CD4-positive, alpha-beta T cell (primary cell): ENCODE measurements at regions not wholly inside any gene's neighbourhood (a gene's known extent, or its start where the extent isn't known, plus 50 kb on each side); places are given as distances from the start of the nearest gene placed in this dataset.

Experiments
- ATAC-seq: fragments of 200-7000 bp; cut with Tn5 transposase; one replicate; pipeline ENCODE4 v1.10.0; 2022; ENCODE audit warnings: mild to moderate bottlenecking; ENCODE audit not compliant: poor library complexity
- CTCF ChIA-PET: fragments of 350-600 bp; sonication (Branson Sonifier 250); formaldehyde crosslinking; loops from one replicate; lab custom pipeline; 2021; ENCODE audit warnings: antibody characterized with exemption, inconsistent platforms; lab: Charles Lee
- POLR2A ChIA-PET: fragments of 350-600 bp; sonication (Branson Sonifier 250); formaldehyde crosslinking; loops from one replicate; lab custom pipeline; 2021; ENCODE audit warnings: antibody characterized with exemption, inconsistent platforms; lab: Charles Lee
- DNase-seq, 14 experiments: peaks; one replicate each; pipeline ENCODE4 v3.0.0-alpha.2; 2013 to 2020; ENCODE audit warnings: mixed read lengths in 2 of 14
- H3K27ac ChIP-seq, 2 donors: one replicate each; pipeline versions ENCODE4 v1.5.1 to v1.7.0; 2013; ENCODE audit warnings: low read length in 2 of 2, low read depth in 1 of 2, mild to moderate bottlenecking in 1 of 2
- H3K27me3 ChIP-seq, 2 experiments: 1 replicate in 1 of 2; 2 replicates in 1 of 2; pipeline versions ENCODE4 v1.6.1 to v1.7.0; 2013; ENCODE audit warnings: low read length in 2 of 2, control low read depth in 1 of 2, mild to moderate bottlenecking in 1 of 2, moderate library complexity in 1 of 2; ENCODE audit not compliant: insufficient read depth in 2 of 2, control insufficient read depth in 1 of 2
- H3K36me3 ChIP-seq: one replicate; pipeline ENCODE4 v1.6.1; 2013; ENCODE audit warnings: low read length, control low read depth; ENCODE audit not compliant: insufficient read depth
- H3K4me1 ChIP-seq: one replicate; pipeline ENCODE4 v1.6.1; 2013; ENCODE audit warnings: low read length, control low read depth; ENCODE audit not compliant: insufficient read depth
- H3K4me3 ChIP-seq: one replicate; pipeline ENCODE4 v1.5.1; 2013; ENCODE audit warnings: mild to moderate bottlenecking, low read length, moderate library complexity
- H3K9me3 ChIP-seq, 2 experiments: 1 replicate in 1 of 2; 2 replicates in 1 of 2; pipeline versions ENCODE4 v1.6.1 to v1.7.0; 2013; ENCODE audit warnings: low read length in 2 of 2, mild to moderate bottlenecking in 2 of 2, control low read depth in 1 of 2, moderate library complexity in 1 of 2; ENCODE audit not compliant: control insufficient read depth in 1 of 2, insufficient read depth in 1 of 2
- H3K27ac Mint-ChIP-seq: one replicate; pipeline ENCODE4 v1.8.0; 2020; ENCODE audit warnings: mixed read lengths
- H3K27me3 Mint-ChIP-seq: one replicate; pipeline ENCODE4 v1.8.0; 2021; ENCODE audit warnings: mixed read lengths
- H3K36me3 Mint-ChIP-seq: one replicate; pipeline ENCODE4 v1.8.0; 2021; ENCODE audit warnings: low read depth, mixed read lengths
- H3K4me1 Mint-ChIP-seq: one replicate; pipeline ENCODE4 v1.8.0; 2021; ENCODE audit warnings: low read depth, mixed read lengths
- H3K4me3 Mint-ChIP-seq: one replicate; pipeline ENCODE4 v1.8.0; 2020; ENCODE audit warnings: mild to moderate bottlenecking, mixed read lengths
- H3K9me3 Mint-ChIP-seq: one replicate; pipeline ENCODE4 v1.8.0; 2020; ENCODE audit warnings: mixed read lengths
- intact Hi-C, 2 experiments: fragments of 100-400 bp; cut with DNase I in 1 of 2; cut with micrococcal nuclease in 1 of 2; formaldehyde crosslinking; loops; one replicate each; pipeline versions ENCODE4 v1.15.1 to v1.9.0; 2023 to 2025; cut with DNase I, micrococcal nuclease
- TF ChIP-seq, protein P1 (sequence below): fragments of 200-600 bp; IDR thresholded peaks from one replicate; pipeline ENCODE4 v1.8.0; 2022; ENCODE audit warnings: antibody characterized with exemption, mild to moderate bottlenecking

DNA sequence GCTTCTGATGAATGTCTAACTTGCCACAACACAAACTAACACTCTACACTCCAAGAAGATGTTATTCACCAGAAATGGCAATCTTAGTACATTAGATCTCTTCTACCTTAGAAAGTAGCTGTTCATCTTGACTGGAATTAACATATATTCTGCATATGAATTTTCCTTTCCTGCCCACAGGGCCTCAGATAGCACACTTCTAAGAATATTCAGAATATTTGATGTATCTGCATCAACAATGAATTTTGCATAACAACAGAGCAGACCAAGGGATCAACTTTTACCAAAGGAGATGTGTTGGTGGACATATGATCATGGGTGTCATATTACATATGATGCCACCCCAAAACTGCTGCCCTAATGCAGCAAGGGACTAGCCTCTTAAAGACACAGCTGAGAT, 960.8 kb upstream of the GHITM start:
- no peaks in the 10 kb centered on the region for H3K4me1 ChIP-seq
- Mint-ChIP-seq H3K27me3 (no peaks in the 10 kb centered on the region), H3K4me3 (no peak overlapping the region), H3K9me3 (peaks cover 2% of the 10 kb centered on the region), H3K27ac (no peak overlapping the region), H3K4me1 (no peaks in the 10 kb centered on the region), H3K36me3 (no peaks in the 10 kb centered on the region)
- no peaks in the 10 kb centered on the region for H3K36me3 ChIP-seq
- TF ChIP-seq, protein P1, sequence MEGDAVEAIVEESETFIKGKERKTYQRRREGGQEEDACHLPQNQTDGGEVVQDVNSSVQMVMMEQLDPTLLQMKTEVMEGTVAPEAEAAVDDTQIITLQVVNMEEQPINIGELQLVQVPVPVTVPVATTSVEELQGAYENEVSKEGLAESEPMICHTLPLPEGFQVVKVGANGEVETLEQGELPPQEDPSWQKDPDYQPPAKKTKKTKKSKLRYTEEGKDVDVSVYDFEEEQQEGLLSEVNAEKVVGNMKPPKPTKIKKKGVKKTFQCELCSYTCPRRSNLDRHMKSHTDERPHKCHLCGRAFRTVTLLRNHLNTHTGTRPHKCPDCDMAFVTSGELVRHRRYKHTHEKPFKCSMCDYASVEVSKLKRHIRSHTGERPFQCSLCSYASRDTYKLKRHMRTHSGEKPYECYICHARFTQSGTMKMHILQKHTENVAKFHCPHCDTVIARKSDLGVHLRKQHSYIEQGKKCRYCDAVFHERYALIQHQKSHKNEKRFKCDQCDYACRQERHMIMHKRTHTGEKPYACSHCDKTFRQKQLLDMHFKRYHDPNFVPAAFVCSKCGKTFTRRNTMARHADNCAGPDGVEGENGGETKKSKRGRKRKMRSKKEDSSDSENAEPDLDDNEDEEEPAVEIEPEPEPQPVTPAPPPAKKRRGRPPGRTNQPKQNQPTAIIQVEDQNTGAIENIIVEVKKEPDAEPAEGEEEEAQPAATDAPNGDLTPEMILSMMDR, result no peak
- intact Hi-C loops, result no loop called here
- POLR2A ChIA-PET, result no interaction called here
- CTCF ChIA-PET, result no interaction called here
- no peak overlapping the region for H3K4me3 ChIP-seq
- H3K27me3 ChIP-seq, result no peaks in the 10 kb centered on the region
- peaks cover 0 to 11% of the 10 kb centered on the region in 2 experiments for H3K9me3 ChIP-seq
- no peak for DNase-seq
- no peak overlapping the region for H3K27ac ChIP-seq
- ATAC-seq, result no peak

DNA sequence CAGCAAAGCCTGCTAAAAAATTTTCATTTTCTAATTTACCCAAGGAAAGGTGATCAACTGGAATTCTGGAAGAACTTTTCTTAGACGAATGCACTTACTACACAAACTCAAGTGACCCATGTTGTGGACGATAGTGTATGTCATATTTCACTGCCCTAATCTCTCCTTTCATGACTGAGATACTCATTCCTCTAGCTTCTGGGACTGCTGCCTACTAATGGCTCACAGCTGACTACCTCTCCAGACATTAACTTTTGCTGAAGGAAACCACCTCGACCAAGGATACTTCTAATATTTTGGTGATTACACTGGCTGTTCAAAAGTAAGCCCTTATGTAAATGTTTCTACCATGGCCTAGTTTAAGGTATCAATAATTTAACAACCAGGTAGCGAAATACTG, 959.9 kb upstream of the GHITM start:
- Mint-ChIP-seq H3K4me3 (no peak overlapping the region), H3K4me1 (no peaks in the 10 kb centered on the region), H3K9me3 (peaks cover 2% of the 10 kb centered on the region), H3K27ac (no peak overlapping the region), H3K27me3 (no peaks in the 10 kb centered on the region), H3K36me3 (no peaks in the 10 kb centered on the region)
- H3K9me3 ChIP-seq, result peaks cover 0 to 11% of the 10 kb centered on the region in 2 experiments
- intact Hi-C loops, result no loop called here
- no peaks in the 10 kb centered on the region for H3K4me1 ChIP-seq
- H3K27me3 ChIP-seq, result no peaks in the 10 kb centered on the region
- no peak for ATAC-seq
- H3K36me3 ChIP-seq, result no peaks in the 10 kb centered on the region
- TF ChIP-seq, protein P1, result no peak
- no peak for DNase-seq
- no peak overlapping the region for H3K27ac ChIP-seq
- ChIA-PET POLR2A (no interaction called here), CTCF (no interaction called here)
- no peak overlapping the region for H3K4me3 ChIP-seq

DNA sequence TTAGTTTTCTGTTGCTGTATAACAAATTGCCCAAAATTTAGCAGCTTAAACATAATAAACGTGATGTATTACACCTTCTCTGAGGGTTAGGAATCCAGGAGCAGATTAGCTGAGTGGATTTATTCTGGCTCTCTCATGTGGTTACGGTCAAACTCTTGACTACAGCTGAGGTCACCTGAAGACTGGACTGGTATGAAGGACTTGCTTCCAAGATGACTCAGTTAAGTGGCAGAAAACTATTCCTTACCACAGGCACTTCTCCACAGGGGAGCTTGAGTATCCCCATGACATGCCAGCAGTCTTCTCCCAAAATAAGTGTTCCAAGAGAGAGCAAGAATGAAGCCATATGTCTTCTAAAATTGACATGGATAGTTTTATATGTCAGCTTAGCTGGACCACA, 957.2 kb upstream of the GHITM start:
- H3K4me1 Mint-ChIP-seq, result no peaks in the 10 kb centered on the region
- Histone ChIP-seq H3K27me3 (no peaks in the 10 kb centered on the region), H3K4me3 (no peak overlapping the region), H3K36me3 (no peaks in the 10 kb centered on the region), H3K9me3 (peaks cover 0 to 4% of the 10 kb centered on the region in 2 experiments), H3K4me1 (no peaks in the 10 kb centered on the region), H3K27ac (no peak overlapping the region)
- H3K4me3 Mint-ChIP-seq, result no peak overlapping the region
- H3K9me3 Mint-ChIP-seq, result peaks cover 2% of the 10 kb centered on the region
- POLR2A ChIA-PET, result no interaction called here
- H3K27me3 Mint-ChIP-seq, result no peaks in the 10 kb centered on the region
- DNase-seq (no peak), ATAC-seq (no peak)
- CTCF ChIA-PET, result no interaction called here
- intact Hi-C loops, result no loop called here
- TF ChIP-seq, protein P1, result no peak
- no peaks in the 10 kb centered on the region for H3K36me3 Mint-ChIP-seq
- H3K27ac Mint-ChIP-seq, result no peak overlapping the region
